OCI-LY7 (cell line): ENCODE measurements at regions not wholly inside any gene's neighbourhood (a gene's known extent, or its start where the extent isn't known, plus 50 kb on each side); places are given as distances from the start of the nearest gene placed in this dataset.

ENCODE experiments used
- BruUV-seq: library from RNA; stranded (reverse); fragments of 400-500 nt; replicated peaks from 2 replicates; lab custom pipeline; 2021; lab: Mats Ljungman, UMichigan
- CTCF ChIA-PET: fragments of 300-600 bp; sonication (Branson Sonifier 250); formaldehyde crosslinking; loops from one replicate; lab custom pipeline; 2022; ENCODE audit warnings: antibody characterized with exemption; ENCODE audit not compliant: unreplicated experiment; lab: Charles Lee
- POLR2A ChIA-PET: fragments of 300-600 bp; sonication (Branson Sonifier 250); formaldehyde crosslinking; loops from one replicate; lab custom pipeline; 2022; ENCODE audit warnings: antibody characterized with exemption; lab: Charles Lee
- DNase-seq: peaks from one replicate; pipeline ENCODE4 v3.0.0-alpha.2; 2015; ENCODE audit warnings: low spot score
- H2AFZ ChIP-seq: fragments of 200-600 bp; sonication (generic), shearing (Covaris generic); 2 replicates; pipeline ENCODE4 v1.6.1; 2014; ENCODE audit warnings: mild to moderate bottlenecking, antibody characterized with exemption, low read length, moderate library complexity
- H3K27ac ChIP-seq: fragments of 200-600 bp; sonication (generic); 2 replicates; pipeline ENCODE4 v1.5.1; 2014; ENCODE audit warnings: mixed run types, low read depth, mild to moderate bottlenecking, moderate library complexity, low read length, inconsistent platforms; ENCODE audit not compliant: poor library complexity, severe bottlenecking
- H3K36me3 ChIP-seq: fragments of 200-600 bp; sonication (generic); 2 replicates; pipeline ENCODE4 v1.6.1; 2014; ENCODE audit warnings: mild to moderate bottlenecking, antibody characterized with exemption, low read length, moderate library complexity, mixed read lengths; ENCODE audit not compliant: insufficient read depth
- H3K4me1 ChIP-seq: fragments of 200-600 bp; sonication (generic); 2 replicates; pipeline ENCODE4 v1.5.1; 2014; ENCODE audit warnings: mild to moderate bottlenecking, low read length; ENCODE audit not compliant: insufficient read depth, poor library complexity, severe bottlenecking
- H3K4me2 ChIP-seq: fragments of 200-600 bp; sonication (generic); 2 replicates; pipeline ENCODE4 v1.6.1; 2014; ENCODE audit warnings: mild to moderate bottlenecking, low read length
- H3K4me3 ChIP-seq: fragments of 200-600 bp; sonication (generic); 2 replicates; pipeline ENCODE4 v1.5.1; 2014; ENCODE audit warnings: mild to moderate bottlenecking, low read depth, low read length; ENCODE audit not compliant: poor library complexity, severe bottlenecking
- H3K79me2 ChIP-seq: fragments of 200-600 bp; sonication (generic); 2 replicates; pipeline ENCODE4 v1.6.1; 2016; ENCODE audit warnings: low read depth, mild to moderate bottlenecking, low read length, moderate library complexity, mixed read lengths; ENCODE audit not compliant: insufficient read depth
- H3K9me2 ChIP-seq: fragments of 200-600 bp; sonication (generic); 2 replicates; pipeline ENCODE4 v1.6.1; 2016; ENCODE audit warnings: mild to moderate bottlenecking, low read length, mixed read lengths; ENCODE audit not compliant: insufficient read depth
- H3K9me3 ChIP-seq: fragments of 200-600 bp; sonication (generic); 2 replicates; pipeline ENCODE4 v1.6.1; 2014; ENCODE audit warnings: mild to moderate bottlenecking, mixed run types, low read length, mixed read lengths
- H4K20me1 ChIP-seq: fragments of 200-600 bp; sonication (generic); 2 replicates; pipeline ENCODE4 v1.6.1; 2014; ENCODE audit warnings: mild to moderate bottlenecking, antibody characterized with exemption, low read length, moderate library complexity, mixed read lengths; ENCODE audit not compliant: insufficient read depth
- EZH2phosphoT487 ChIP-seq: fragments of 200-600 bp; sonication (generic); IDR thresholded peaks from 2 replicates; pipeline ENCODE4 v1.6.1; 2018; ENCODE audit warnings: low read depth, borderline replicate concordance, mild to moderate bottlenecking, mixed run types, antibody characterized with exemption, low read length, moderate library complexity, mixed read lengths
- intact Hi-C: fragments of 100-400 bp; cut with micrococcal nuclease; formaldehyde crosslinking; loops from one replicate; pipeline ENCODE4 v1.10.0; 2022; ENCODE audit not compliant: unreplicated experiment
- TF ChIP-seq, protein P1 (sequence below): fragments of 200-600 bp; sonication (generic); conservative IDR thresholded peaks from 2 replicates; pipeline ENCODE4 v1.5.1; 2014; ENCODE audit warnings: mild to moderate bottlenecking, antibody characterized with exemption, low read length, moderate library complexity, mixed read lengths

DNA sequence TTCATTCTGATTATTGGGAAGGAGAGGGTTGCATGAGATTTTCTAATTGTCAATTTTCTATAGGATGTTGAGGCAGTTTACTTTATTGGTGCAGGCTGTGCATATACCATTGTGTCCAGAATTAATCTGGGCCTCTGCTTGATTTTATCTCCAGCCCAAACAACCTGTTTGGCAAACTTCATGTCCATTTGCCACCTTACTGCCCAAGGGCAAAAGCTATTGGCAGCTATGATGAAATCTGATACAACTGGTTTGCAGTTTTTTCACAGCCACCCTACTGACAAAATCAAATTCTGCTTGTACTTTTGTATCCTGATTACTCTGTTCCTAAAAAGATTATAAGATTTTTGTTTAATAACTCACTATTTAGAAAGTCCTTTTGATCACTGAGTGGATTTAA lies 789.2 kb upstream of the FBXO33 start:
- Histone ChIP-seq H3K4me1 (peaks cover 44% of the 10 kb centered on the region), H3K27ac (no peak overlapping the region), H3K36me3 (peaks cover 37% of the 10 kb centered on the region), H3K4me3 (no peak overlapping the region), H3K4me2 (no peak overlapping the region), H3K79me2 (no peaks in the 10 kb centered on the region), H2AFZ (peak overlapping the region; percentile 49; the same call in 1 of the 2 replicates), H4K20me1 (no peaks in the 10 kb centered on the region), H3K9me3 (peaks cover 40% of the 10 kb centered on the region; the same call in 1 of the 2 replicates), H3K9me2 (no peaks in the 10 kb centered on the region)
- ChIA-PET POLR2A (no interaction called here), CTCF (no interaction called here)
- no peak for TF ChIP-seq EZH2phosphoT487
- TF ChIP-seq, protein P1, sequence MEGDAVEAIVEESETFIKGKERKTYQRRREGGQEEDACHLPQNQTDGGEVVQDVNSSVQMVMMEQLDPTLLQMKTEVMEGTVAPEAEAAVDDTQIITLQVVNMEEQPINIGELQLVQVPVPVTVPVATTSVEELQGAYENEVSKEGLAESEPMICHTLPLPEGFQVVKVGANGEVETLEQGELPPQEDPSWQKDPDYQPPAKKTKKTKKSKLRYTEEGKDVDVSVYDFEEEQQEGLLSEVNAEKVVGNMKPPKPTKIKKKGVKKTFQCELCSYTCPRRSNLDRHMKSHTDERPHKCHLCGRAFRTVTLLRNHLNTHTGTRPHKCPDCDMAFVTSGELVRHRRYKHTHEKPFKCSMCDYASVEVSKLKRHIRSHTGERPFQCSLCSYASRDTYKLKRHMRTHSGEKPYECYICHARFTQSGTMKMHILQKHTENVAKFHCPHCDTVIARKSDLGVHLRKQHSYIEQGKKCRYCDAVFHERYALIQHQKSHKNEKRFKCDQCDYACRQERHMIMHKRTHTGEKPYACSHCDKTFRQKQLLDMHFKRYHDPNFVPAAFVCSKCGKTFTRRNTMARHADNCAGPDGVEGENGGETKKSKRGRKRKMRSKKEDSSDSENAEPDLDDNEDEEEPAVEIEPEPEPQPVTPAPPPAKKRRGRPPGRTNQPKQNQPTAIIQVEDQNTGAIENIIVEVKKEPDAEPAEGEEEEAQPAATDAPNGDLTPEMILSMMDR: no peak
- intact Hi-C loops: no loop called here
- no TSS peak for BruUV-seq
- no peak for DNase-seq

DNA sequence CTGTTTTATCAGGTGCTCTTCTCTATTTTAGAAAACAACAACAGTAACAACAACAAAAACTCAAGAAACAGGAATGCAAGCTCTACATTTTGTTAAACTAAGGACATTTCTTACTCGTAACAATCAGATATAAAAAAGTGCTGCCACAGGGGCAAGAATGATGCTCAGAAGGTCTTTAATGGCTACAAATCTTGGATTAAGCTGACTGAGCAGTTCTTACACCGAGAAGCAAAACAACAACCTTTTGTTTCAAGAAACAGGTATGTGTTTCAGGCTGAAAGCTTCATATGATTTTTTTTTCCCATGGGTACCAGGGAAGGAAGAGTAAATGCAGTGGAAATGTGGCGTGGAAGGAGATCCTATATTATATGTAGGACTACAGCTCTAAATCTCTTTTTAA lies 786.8 kb upstream of the FBXO33 start:
- POLR2A ChIA-PET: interaction anchor here (0.5 to 1.7 kb wide), 9 partner anchors 9 to 1034 kb away, joined by 3 to 8 read pairs (median 3); no protein-coding TSS in a partner anchor

More for the DNA sequence above, 786.8 kb upstream of the FBXO33 start:
- CTCF ChIA-PET: no interaction called here
- H3K4me2 ChIP-seq: peak overlapping the region; percentile 63
- H3K36me3 ChIP-seq: peaks cover 37% of the 10 kb centered on the region
- no TSS peak for BruUV-seq
- no peak for DNase-seq
- intact Hi-C loops: loop anchor here (5.0 kb wide), 1 partner anchor 452 kb away; no protein-coding TSS in a partner anchor
- H3K4me3 ChIP-seq: peak overlapping the region; percentile 43
- peak overlapping the region; percentile 96 for H3K27ac ChIP-seq
- H4K20me1 ChIP-seq: no peaks in the 10 kb centered on the region
- peak overlapping the region; percentile 95 for H2AFZ ChIP-seq
- no peaks in the 10 kb centered on the region for H3K79me2 ChIP-seq
- TF ChIP-seq EZH2phosphoT487: no peak
- TF ChIP-seq, protein P1: no peak
- peaks cover 60% of the 10 kb centered on the region for H3K4me1 ChIP-seq
- H3K9me2 ChIP-seq: no peaks in the 10 kb centered on the region
- peaks cover 44% of the 10 kb centered on the region; the same call in 1 of the 2 replicates for H3K9me3 ChIP-seq
